SJSA1 (cell line): ENCODE measurements at regions not wholly inside any gene's neighbourhood (a gene's known extent, or its start where the extent isn't known, plus 50 kb on each side); places are given as distances from the start of the nearest gene placed in this dataset.
"Not testable (repeated sequence)": the region's sequence is repeated elsewhere in the genome, so short reads cannot be mapped to it uniquely, and the experiment has no call there.

Experiments used
- DNase-seq, 2 experiments: peaks; one replicate each; pipeline ENCODE4 v3.0.0-alpha.2; 2015 to 2020; ENCODE audit warnings: low spot score in 2 of 2, low read depth in 1 of 2
- H3K27ac ChIP-seq: fragments of 250-450 bp; sonication (Bioruptor Pico); 2 replicates; pipeline ENCODE4 v1.5.1; 2020; ENCODE audit warnings: mild to moderate bottlenecking, moderate library complexity
- H3K27me3 ChIP-seq: fragments of 250-450 bp; sonication (Bioruptor Pico); replicated peaks from 2 replicates; pipeline ENCODE4 v1.5.1; 2020; ENCODE audit warnings: mild to moderate bottlenecking, moderate library complexity
- H3K36me3 ChIP-seq: fragments of 250-450 bp; sonication (Bioruptor Pico); 2 replicates; pipeline ENCODE4 v1.5.1; 2020; ENCODE audit warnings: mild to moderate bottlenecking
- H3K4me1 ChIP-seq: fragments of 250-450 bp; sonication (Bioruptor Pico); replicated peaks from 2 replicates; pipeline ENCODE4 v1.6.1; 2021; ENCODE audit warnings: mild to moderate bottlenecking
- H3K4me3 ChIP-seq: fragments of 250-450 bp; sonication (Bioruptor Pico); 2 replicates; pipeline ENCODE4 v1.5.1; 2020; ENCODE audit warnings: mild to moderate bottlenecking
- H3K9me3 ChIP-seq: fragments of 250-450 bp; sonication (Bioruptor Pico); replicated peaks from 2 replicates; pipeline ENCODE4 v1.5.1; 2020; ENCODE audit warnings: mild to moderate bottlenecking

- no peaks in the 10 kb centered on the region for H3K36me3 ChIP-seq
- no peak overlapping the region for H3K27ac ChIP-seq
- no peaks in the 10 kb centered on the region for H3K27me3 ChIP-seq
- no peaks in the 10 kb centered on the region for H3K4me1 ChIP-seq
- no peak for DNase-seq
- H3K4me3 ChIP-seq: no peak overlapping the region
- no peaks in the 10 kb centered on the region for H3K9me3 ChIP-seq
Measured at GRCh38 chr14:25444381-25444780, 394.4 kb upstream of the STXBP6 start.

GRCh38 chr14:25440382-25440781, 390.4 kb upstream of the STXBP6 start:
- not testable (repeated sequence) for H3K9me3 ChIP-seq, H3K27ac ChIP-seq

GRCh38 chr14:25436906-25437305, 387.0 kb upstream of the STXBP6 start:
- Histone ChIP-seq H3K27ac (no peak overlapping the region), H3K9me3 (no peaks in the 10 kb centered on the region), H3K36me3 (no peaks in the 10 kb centered on the region), H3K4me1 (no peaks in the 10 kb centered on the region), H3K4me3 (no peak overlapping the region), H3K27me3 (no peaks in the 10 kb centered on the region)
- DNase-seq: no peak

More at GRCh38 chr14:25440382-25440781, 390.4 kb upstream of the STXBP6 start:
- H3K4me3 ChIP-seq, H3K36me3 ChIP-seq, H3K27me3 ChIP-seq, DNase-seq, H3K4me1 ChIP-seq: not testable (repeated sequence)

GRCh38 chr14:25436288-25436875, 386.4 kb upstream of the STXBP6 start:
- Histone ChIP-seq H3K36me3 (no peaks in the 10 kb centered on the region), H3K4me3 (no peak overlapping the region), H3K4me1 (no peaks in the 10 kb centered on the region), H3K9me3 (no peaks in the 10 kb centered on the region), H3K27ac (no peak overlapping the region), H3K27me3 (no peaks in the 10 kb centered on the region)
- DNase-seq: no peak

GRCh38 chr14:25431211-25432076, 381.5 kb upstream of the STXBP6 start:
- Histone ChIP-seq H3K4me3 (no peak overlapping the region), H3K9me3 (no peaks in the 10 kb centered on the region), H3K27me3 (no peaks in the 10 kb centered on the region), H3K4me1 (no peaks in the 10 kb centered on the region), H3K36me3 (no peaks in the 10 kb centered on the region), H3K27ac (no peak overlapping the region)
- no peak for DNase-seq

GRCh38 chr14:25430808-25431207, 380.9 kb upstream of the STXBP6 start:
- H3K4me3 ChIP-seq: no peak overlapping the region
- H3K4me1 ChIP-seq: no peaks in the 10 kb centered on the region
- no peaks in the 10 kb centered on the region for H3K36me3 ChIP-seq
- H3K27ac ChIP-seq: no peak overlapping the region
- DNase-seq: no peak
- H3K9me3 ChIP-seq: no peaks in the 10 kb centered on the region
- no peaks in the 10 kb centered on the region for H3K27me3 ChIP-seq

- Histone ChIP-seq H3K36me3 (no peaks in the 10 kb centered on the region), H3K4me1 (no peaks in the 10 kb centered on the region), H3K27me3 (no peaks in the 10 kb centered on the region), H3K9me3 (no peaks in the 10 kb centered on the region), H3K4me3 (no peak overlapping the region), H3K27ac (no peak overlapping the region)
- DNase-seq: no peak
Measured at GRCh38 chr14:25412998-25413397, 363.1 kb upstream of the STXBP6 start.

GRCh38 chr14:25411781-25412757, 362.1 kb upstream of the STXBP6 start:
- H3K27ac ChIP-seq: no peak overlapping the region
- H3K27me3 ChIP-seq: no peaks in the 10 kb centered on the region
- H3K9me3 ChIP-seq: no peaks in the 10 kb centered on the region
- H3K4me1 ChIP-seq: no peaks in the 10 kb centered on the region
- no peaks in the 10 kb centered on the region for H3K36me3 ChIP-seq
- H3K4me3 ChIP-seq: no peak overlapping the region
- DNase-seq: no peak

GRCh38 chr14:25406818-25407217, 356.9 kb upstream of the STXBP6 start:
- Histone ChIP-seq H3K4me1 (no peaks in the 10 kb centered on the region), H3K4me3 (no peak overlapping the region), H3K27me3 (no peaks in the 10 kb centered on the region), H3K27ac (no peak overlapping the region), H3K36me3 (no peaks in the 10 kb centered on the region), H3K9me3 (no peaks in the 10 kb centered on the region)
- peak in 1 of 2 experiments; percentile 5 for DNase-seq

- no peaks in the 10 kb centered on the region for H3K4me1 ChIP-seq
- no peak overlapping the region for H3K4me3 ChIP-seq
- no peaks in the 10 kb centered on the region for H3K36me3 ChIP-seq
- H3K27ac ChIP-seq: no peak overlapping the region
- no peaks in the 10 kb centered on the region for H3K9me3 ChIP-seq
- no peaks in the 10 kb centered on the region; the same call in 1 of the 2 replicates for H3K27me3 ChIP-seq
- peak; percentile 11 to 44 for DNase-seq
Measured at GRCh38 chr14:25400607-25401206, 350.8 kb upstream of the STXBP6 start.

GRCh38 chr14:25396128-25396527, 346.2 kb upstream of the STXBP6 start:
- Histone ChIP-seq H3K4me3 (no peak overlapping the region), H3K4me1 (no peaks in the 10 kb centered on the region), H3K9me3 (no peaks in the 10 kb centered on the region), H3K27ac (no peak overlapping the region), H3K36me3 (no peaks in the 10 kb centered on the region), H3K27me3 (no peaks in the 10 kb centered on the region)
- DNase-seq: no peak

GRCh38 chr14:25394791-25395391, 344.9 kb upstream of the STXBP6 start:
- H3K36me3 ChIP-seq: no peaks in the 10 kb centered on the region
- H3K27me3 ChIP-seq: no peaks in the 10 kb centered on the region
- no peaks in the 10 kb centered on the region for H3K4me1 ChIP-seq
- H3K27ac ChIP-seq: no peak overlapping the region
- H3K9me3 ChIP-seq: no peaks in the 10 kb centered on the region
- no peak for DNase-seq
- H3K4me3 ChIP-seq: no peak overlapping the region

GRCh38 chr14:25394356-25394755, 344.4 kb upstream of the STXBP6 start:
- Histone ChIP-seq H3K4me3 (no peak overlapping the region), H3K9me3 (no peaks in the 10 kb centered on the region), H3K27me3 (no peaks in the 10 kb centered on the region), H3K36me3 (no peaks in the 10 kb centered on the region), H3K27ac (no peak overlapping the region), H3K4me1 (no peaks in the 10 kb centered on the region)
- no peak for DNase-seq
